Astrocyte (in vitro differentiated cells and primary cell): ENCODE measurements at regions not wholly inside any gene's neighbourhood (a gene's known extent, or its start where the extent isn't known, plus 50 kb on each side); places are given as distances from the start of the nearest gene placed in this dataset.

Source experiments
- DNase-seq: peaks from one replicate; pipeline ENCODE4 v3.0.0-alpha.2; 2010; ENCODE audit warnings: low read depth
- FAIRE-seq: peaks from 2 replicates; lab custom pipeline; 2011; peaks lifted over from hg19 to GRCh38; lab: Jason Lieb, UNC
- H2AFZ ChIP-seq: 2 replicates; pipeline ENCODE4 v1.6.0; 2012; ENCODE audit warnings: low read depth, low read length, inconsistent platforms
- H3K27ac ChIP-seq: 2 replicates; pipeline ENCODE4 v1.5.1; 2011; ENCODE audit warnings: low read depth, low read length, inconsistent platforms
- H3K27me3 ChIP-seq: 2 replicates; pipeline ENCODE4 v1.6.0; 2011; ENCODE audit warnings: low read length, inconsistent platforms; ENCODE audit not compliant: insufficient read depth
- H3K36me3 ChIP-seq: 2 replicates; pipeline ENCODE4 v1.5.1; 2011; ENCODE audit warnings: low read length, inconsistent platforms; ENCODE audit not compliant: insufficient read depth
- H3K4me1 ChIP-seq: 2 replicates; pipeline ENCODE4 v1.5.1; 2011; ENCODE audit warnings: low read length, inconsistent platforms; ENCODE audit not compliant: insufficient read depth
- H3K4me2 ChIP-seq: 2 replicates; pipeline ENCODE4 v1.6.0; 2012; ENCODE audit warnings: low read length, inconsistent platforms
- H3K4me3 ChIP-seq: 2 replicates; pipeline ENCODE4 v1.5.1; 2011; ENCODE audit warnings: low read depth, mild to moderate bottlenecking, low read length, inconsistent platforms; ENCODE audit not compliant: insufficient read depth
- H3K79me2 ChIP-seq: 2 replicates; pipeline ENCODE4 v1.6.0; 2012; ENCODE audit warnings: mild to moderate bottlenecking, low read length, inconsistent platforms; ENCODE audit not compliant: insufficient read depth
- H3K9ac ChIP-seq: 2 replicates; pipeline ENCODE4 v1.6.0; 2012; ENCODE audit warnings: mild to moderate bottlenecking, low read length, inconsistent platforms
- H3K9me3 ChIP-seq: 2 replicates; pipeline ENCODE4 v1.5.1; 2012; ENCODE audit warnings: low read depth, mild to moderate bottlenecking, low read length, inconsistent platforms; ENCODE audit not compliant: insufficient read depth
- H4K20me1 ChIP-seq: 2 replicates; pipeline ENCODE4 v1.6.0; 2012; ENCODE audit warnings: low read length, inconsistent platforms; ENCODE audit not compliant: insufficient read depth
- H3K27ac Mint-ChIP-seq: one replicate; pipeline ENCODE4 v1.8.0; 2021; ENCODE audit warnings: mild to moderate bottlenecking, mixed read lengths; ENCODE audit not compliant: unreplicated experiment
- H3K27me3 Mint-ChIP-seq: one replicate; pipeline ENCODE4 v1.8.0; 2021; ENCODE audit warnings: low read depth, mixed read lengths; ENCODE audit not compliant: unreplicated experiment
- H3K36me3 Mint-ChIP-seq: one replicate; pipeline ENCODE4 v1.8.0; 2021; ENCODE audit warnings: low read depth, mixed read lengths; ENCODE audit not compliant: unreplicated experiment
- H3K4me1 Mint-ChIP-seq: one replicate; pipeline ENCODE4 v1.8.0; 2021; ENCODE audit warnings: low read depth, mixed read lengths; ENCODE audit not compliant: unreplicated experiment
- H3K4me3 Mint-ChIP-seq: one replicate; pipeline ENCODE4 v1.8.0; 2021; ENCODE audit warnings: mild to moderate bottlenecking, moderate library complexity, mixed read lengths; ENCODE audit not compliant: unreplicated experiment
- H3K9me3 Mint-ChIP-seq: one replicate; pipeline ENCODE4 v1.8.0; 2021; ENCODE audit warnings: mild to moderate bottlenecking, mixed read lengths; ENCODE audit not compliant: unreplicated experiment
- CTCF ChIP-seq: IDR thresholded peaks from 2 replicates; pipeline ENCODE4 v1.5.1; 2011; ENCODE audit warnings: low read depth, mild to moderate bottlenecking, inconsistent platforms, low read length, moderate library complexity; ENCODE audit not compliant: insufficient read depth
- EZH2 ChIP-seq: IDR thresholded peaks from 2 replicates; pipeline ENCODE4 v1.6.1; 2012; ENCODE audit warnings: mild to moderate bottlenecking, low read length, inconsistent platforms; ENCODE audit not compliant: insufficient read depth

- Histone ChIP-seq H2AFZ (no peak overlapping the region), H4K20me1 (no peaks in the 10 kb centered on the region), H3K4me2 (no peak overlapping the region), H3K27ac (no peak overlapping the region), H3K36me3 (no peaks in the 10 kb centered on the region), H3K4me3 (no peak overlapping the region), H3K79me2 (no peaks in the 10 kb centered on the region), H3K9ac (no peak overlapping the region), H3K9me3 (no peaks in the 10 kb centered on the region), H3K27me3 (peaks cover 27% of the 10 kb centered on the region), H3K4me1 (no peaks in the 10 kb centered on the region)
- Mint-ChIP-seq H3K36me3 (no peaks in the 10 kb centered on the region), H3K4me3 (no peak overlapping the region), H3K9me3 (peaks cover 3% of the 10 kb centered on the region), H3K4me1 (no peaks in the 10 kb centered on the region), H3K27me3 (peaks cover 78% of the 10 kb centered on the region), H3K27ac (no peak overlapping the region)
- no peak for FAIRE-seq
- TF ChIP-seq CTCF = no peak
- TF ChIP-seq EZH2 = no peak
- no peak for DNase-seq
Measured at GRCh38 chr10:78910021-78910420, 158.7 kb upstream of the ZMIZ1 start.

GRCh38 chr10:78910476-78910875 is 158.3 kb upstream of the ZMIZ1 start:
- no peak overlapping the region for H3K27ac ChIP-seq
- H3K4me1 ChIP-seq = no peaks in the 10 kb centered on the region
- DNase-seq = no peak
- H3K9ac ChIP-seq = no peak overlapping the region
- no peaks in the 10 kb centered on the region for H3K36me3 ChIP-seq
- H3K9me3 Mint-ChIP-seq = peaks cover 3% of the 10 kb centered on the region
- H3K4me3 Mint-ChIP-seq = no peak overlapping the region
- FAIRE-seq = no peak
- H3K27me3 Mint-ChIP-seq = peaks cover 78% of the 10 kb centered on the region
- TF ChIP-seq EZH2 = no peak
- TF ChIP-seq CTCF = no peak
- H3K4me1 Mint-ChIP-seq = no peaks in the 10 kb centered on the region
- H3K79me2 ChIP-seq = no peaks in the 10 kb centered on the region
- H4K20me1 ChIP-seq = no peaks in the 10 kb centered on the region
- H3K9me3 ChIP-seq = no peaks in the 10 kb centered on the region
- no peak overlapping the region for H3K4me3 ChIP-seq
- H3K27ac Mint-ChIP-seq = no peak overlapping the region
- no peak overlapping the region for H2AFZ ChIP-seq
- no peak overlapping the region for H3K4me2 ChIP-seq
- peaks cover 27% of the 10 kb centered on the region for H3K27me3 ChIP-seq
- no peaks in the 10 kb centered on the region for H3K36me3 Mint-ChIP-seq

- Mint-ChIP-seq H3K4me3 (no peak overlapping the region), H3K27ac (no peak overlapping the region), H3K36me3 (no peaks in the 10 kb centered on the region), H3K27me3 (peaks cover 79% of the 10 kb centered on the region), H3K4me1 (no peaks in the 10 kb centered on the region), H3K9me3 (peaks cover 3% of the 10 kb centered on the region)
- Histone ChIP-seq H3K4me3 (no peak overlapping the region), H3K36me3 (no peaks in the 10 kb centered on the region), H3K27ac (no peak overlapping the region), H4K20me1 (no peaks in the 10 kb centered on the region), H3K4me2 (no peak overlapping the region), H3K9ac (no peak overlapping the region), H2AFZ (no peak overlapping the region), H3K9me3 (no peaks in the 10 kb centered on the region), H3K4me1 (no peaks in the 10 kb centered on the region), H3K79me2 (no peaks in the 10 kb centered on the region), H3K27me3 (peaks cover 27% of the 10 kb centered on the region)
- no peak for FAIRE-seq
- TF ChIP-seq EZH2 = no peak
- no peak for TF ChIP-seq CTCF
- DNase-seq = no peak
Measured at GRCh38 chr10:78910886-78911285, 157.9 kb upstream of the ZMIZ1 start.
